GM12878 (cell line): ENCODE measurements at regions not wholly inside any gene's neighbourhood (a gene's known extent, or its start where the extent isn't known, plus 50 kb on each side); places are given as distances from the start of the nearest gene placed in this dataset.

Experiments
- ATAC-seq: fragments of 200-7000 bp; cut with Tn5 transposase; 3 replicates; pipeline ENCODE4 v1.9.1; 2020; ENCODE audit warnings: mild to moderate bottlenecking, moderate library complexity
- BruUV-seq: library from RNA; stranded (reverse); fragments of 400-500 nt; replicated peaks from 2 replicates; lab custom pipeline; 2021; lab: Mats Ljungman, UMichigan
- CTCF ChIA-PET: fragments of 300-600 bp; sonication (Branson Sonifier 250); formaldehyde crosslinking; extraction: SDS; loops from one replicate; lab custom pipeline; 2021; ENCODE audit warnings: inconsistent platforms; lab: Yijun Ruan, JAX
- POLR2A ChIA-PET: fragments of 350-600 bp; formaldehyde crosslinking; extraction: SDS; loops from one replicate; lab custom pipeline; 2021; ENCODE audit warnings: inconsistent platforms; lab: Charles Lee
- RAD21 ChIA-PET: fragments of 300-600 bp; sonication (Branson Sonifier 250); formaldehyde crosslinking; loops from one replicate; lab custom pipeline; 2023; ENCODE audit warnings: antibody characterized with exemption; ENCODE audit not compliant: unreplicated experiment; lab: Charles Lee
- SMC1A ChIA-PET: fragments of 300-600 bp; sonication (Branson Sonifier 250); formaldehyde crosslinking; loops from one replicate; lab custom pipeline; 2023; ENCODE audit not compliant: unreplicated experiment, uncharacterized antibody; lab: Charles Lee
- DNase-seq: peaks from one replicate; pipeline ENCODE4 v3.0.0-alpha.2; 2011; ENCODE audit warnings: low read depth, low spot score
- FAIRE-seq: peaks from 3 replicates; lab custom pipeline; 2011; peaks lifted over from hg19 to GRCh38; lab: Jason Lieb, UNC
- H2AFZ ChIP-seq: 2 replicates; pipeline ENCODE4 v1.6.0; 2011; ENCODE audit warnings: low read depth, low read length, control low read depth; ENCODE audit not compliant: control insufficient read depth
- H3K27ac ChIP-seq: 2 replicates; pipeline ENCODE4 v1.5.1; 2011; ENCODE audit warnings: control low read depth; ENCODE audit not compliant: control insufficient read depth, insufficient read depth
- H3K27me3 ChIP-seq, 2 experiments: replicated peaks in 1 of 2; 2 replicates each; pipeline versions ENCODE4 v1.6.0 to v1.6.1; 2011; ENCODE audit warnings: low read length in 1 of 2; ENCODE audit not compliant: control insufficient read depth in 2 of 2, insufficient read depth in 2 of 2
- H3K36me3 ChIP-seq, 2 experiments: 2 replicates each; pipeline ENCODE4 v1.5.1; 2011; ENCODE audit warnings: low read length in 1 of 2; ENCODE audit not compliant: control insufficient read depth in 2 of 2, insufficient read depth in 2 of 2
- H3K4me1 ChIP-seq: 2 replicates; pipeline ENCODE4 v1.6.1; 2011; ENCODE audit warnings: mild to moderate bottlenecking, low read length, moderate library complexity, mixed read lengths; ENCODE audit not compliant: control insufficient read depth, insufficient read depth
- H3K4me2 ChIP-seq: 2 replicates; pipeline ENCODE4 v1.6.0; 2011; ENCODE audit warnings: control low read depth; ENCODE audit not compliant: control insufficient read depth, insufficient read depth
- H3K4me3 ChIP-seq: fragments of 200-600 bp; sonication (generic); 2 replicates; pipeline ENCODE4 v1.5.1; 2016
- H3K79me2 ChIP-seq: 2 replicates; pipeline ENCODE4 v1.6.0; 2011; ENCODE audit warnings: low read length; ENCODE audit not compliant: control insufficient read depth, insufficient read depth
- H3K9ac ChIP-seq: 2 replicates; pipeline ENCODE4 v1.8.0; 2011; ENCODE audit warnings: low read length, control low read depth, mixed read lengths; ENCODE audit not compliant: control insufficient read depth, insufficient read depth
- H3K9me3 ChIP-seq: replicated peaks from 3 replicates; pipeline ENCODE4 v1.5.1; 2011; ENCODE audit warnings: mild to moderate bottlenecking, low read length; ENCODE audit not compliant: control insufficient read depth, insufficient read depth
- H4K20me1 ChIP-seq: 2 replicates; pipeline ENCODE4 v1.6.0; 2011; ENCODE audit not compliant: control insufficient read depth, insufficient read depth
- CBX3 ChIP-seq: fragments of 200-600 bp; sonication (generic); IDR thresholded peaks from 2 replicates; pipeline ENCODE4 v1.6.1; 2016; ENCODE audit warnings: low read depth, borderline replicate concordance
- CEBPB ChIP-seq, 2 experiments: fragments of 150-350 bp in 1 of 2; IDR thresholded peaks; 2 replicates each; pipeline ENCODE4 v1.6.1; 2012 to 2014; ENCODE audit warnings: low read depth in 2 of 2, low read length in 2 of 2, borderline replicate concordance in 1 of 2, inconsistent platforms in 1 of 2
- CREB1 ChIP-seq: IDR thresholded peaks from 2 replicates; pipeline ENCODE4 v1.6.1; 2012; ENCODE audit warnings: low read depth, mild to moderate bottlenecking, inconsistent platforms
- E2F8 ChIP-seq: fragments of 450-650 bp; IDR thresholded peaks from 2 replicates; pipeline ENCODE4 v1.6.1; 2018; ENCODE audit warnings: mild to moderate bottlenecking, low read depth, moderate library complexity; ENCODE audit not compliant: partially characterized antibody
- IRF3 ChIP-seq: fragments of 450-650 bp; IDR thresholded peaks from 2 replicates; pipeline ENCODE4 v1.6.1; 2014; ENCODE audit warnings: mild to moderate bottlenecking
- STAT3 ChIP-seq: IDR thresholded peaks from 2 replicates; pipeline ENCODE4 v1.6.1; 2011; ENCODE audit warnings: low read depth, low read length, improper control_type of control experiment
- ZBTB11 ChIP-seq: fragments of 450-650 bp; formaldehyde crosslinking; IDR thresholded peaks from 2 replicates; pipeline ENCODE4 v1.5.0; 2022; ENCODE audit warnings: mild to moderate bottlenecking, missing genetic modification characterization
- ZBTB33 ChIP-seq: fragments of 450-650 bp; IDR thresholded peaks from 2 replicates; pipeline ENCODE4 v1.6.1; 2017; ENCODE audit warnings: mild to moderate bottlenecking
- WGBS: methylation state at CpG from one replicate; pipeline ENCODE4 v1.1.6; 2016; ENCODE audit warnings: low lambda C conversion rate; ENCODE audit not compliant: insufficient replicate concordance, insufficient coverage; ENCODE audit errors: missing lambda C conversion rate; 5-methylcytosine and 5-hydroxymethylcytosine counted together
- in situ Hi-C: fragments of 300-500 bp; cut with MboI; formaldehyde crosslinking; loops from 9 replicates; pipeline ENCODE4 v1.14.3; 2018; ENCODE audit warnings: mixed read lengths
- intact Hi-C: fragments of 100-400 bp; cut with micrococcal nuclease; formaldehyde crosslinking; loops from one replicate; pipeline ENCODE4 v1.14.2; 2022; ENCODE audit not compliant: unreplicated experiment
- TF ChIP-seq, protein P1 (sequence below): IDR thresholded peaks from 2 replicates; pipeline ENCODE4 v1.6.1; 2011; ENCODE audit warnings: mild to moderate bottlenecking, low read depth, low read length, moderate library complexity; ENCODE audit not compliant: insufficient replicate concordance
- TF ChIP-seq, protein P2 (sequence below): fragments of 450-650 bp; IDR thresholded peaks from 2 replicates; pipeline ENCODE4 v1.6.1; 2017; ENCODE audit warnings: low read depth, mild to moderate bottlenecking, moderate library complexity

DNA sequence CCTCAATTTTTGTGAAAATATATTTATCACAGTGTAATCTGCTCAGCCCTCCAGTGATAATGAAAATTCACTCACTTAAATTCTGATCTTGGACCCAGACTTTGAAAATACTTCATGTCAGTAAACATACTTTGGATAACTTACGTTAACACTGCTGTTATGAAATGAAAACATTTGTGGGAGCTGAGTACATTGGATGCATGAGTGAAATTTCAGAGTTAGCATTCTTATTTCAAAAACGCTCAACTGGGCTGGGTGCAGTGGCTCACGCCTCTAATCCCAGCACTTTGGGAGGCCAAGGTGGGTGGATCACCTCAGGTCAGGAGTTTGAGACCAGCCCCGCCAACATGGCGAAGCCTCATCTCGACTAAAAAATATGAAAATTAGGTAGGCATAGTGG, 196.4 kb downstream of the UTRN start:
- SMC1A ChIA-PET = interaction anchor here (0.7 to 3.8 kb wide), 18 partner anchors 9 to 382 kb away, joined by 3 to 24 read pairs (median 4); no protein-coding TSS in a partner anchor
- Histone ChIP-seq H3K36me3 (peaks cover 0 to 16% of the 10 kb centered on the region in 2 experiments; a peak in 2 of 4 replicates), H3K9me3 (no peaks in the 10 kb centered on the region), H3K4me1 (no peaks in the 10 kb centered on the region), H3K79me2 (no peaks in the 10 kb centered on the region), H3K9ac (no peak overlapping the region), H3K27me3 (no peaks in the 10 kb centered on the region), H3K27ac (no peak overlapping the region), H3K4me2 (no peak overlapping the region), H4K20me1 (no peaks in the 10 kb centered on the region), H2AFZ (no peak overlapping the region), H3K4me3 (no peak overlapping the region)
- no peak for FAIRE-seq
- no peak for ATAC-seq
- 74% methylated on average over 6 of the region's 6 CpGs for WGBS
- POLR2A ChIA-PET = no interaction called here
- RAD21 ChIA-PET = interaction anchor here (0.6 to 4.1 kb wide), 18 partner anchors 8 to 906 kb away, joined by 3 to 35 read pairs (median 4); no protein-coding TSS in a partner anchor
- CTCF ChIA-PET = interaction anchor here (0.7 to 3.7 kb wide), 39 partner anchors 8 to 906 kb away, joined by 3 to 44 read pairs (median 4); no protein-coding TSS in a partner anchor
- intact Hi-C loops (loop anchor here (5.0 to 10.0 kb wide), 2 partner anchors 134 to 217 kb away; no protein-coding TSS in a partner anchor), in situ Hi-C loops (loop anchor here (5.0 kb wide), 1 partner anchor 384 kb away; the partner anchor contains the start of gene SF3B5)
- no peak for DNase-seq
- BruUV-seq = no TSS peak
- TF ChIP-seq ZBTB33 = no peak
- TF ChIP-seq ZBTB11 (CRISPR knock-in tag) = no peak
- TF ChIP-seq CEBPB (IDR thresholded peaks at IDR 0.05; ENCODE audit: borderline replicate concordance in 1 of 2, low read depth in 2 of 2, low read length in 2 of 2) = no peak
- no peak for TF ChIP-seq CBX3
- TF ChIP-seq, protein P1, sequence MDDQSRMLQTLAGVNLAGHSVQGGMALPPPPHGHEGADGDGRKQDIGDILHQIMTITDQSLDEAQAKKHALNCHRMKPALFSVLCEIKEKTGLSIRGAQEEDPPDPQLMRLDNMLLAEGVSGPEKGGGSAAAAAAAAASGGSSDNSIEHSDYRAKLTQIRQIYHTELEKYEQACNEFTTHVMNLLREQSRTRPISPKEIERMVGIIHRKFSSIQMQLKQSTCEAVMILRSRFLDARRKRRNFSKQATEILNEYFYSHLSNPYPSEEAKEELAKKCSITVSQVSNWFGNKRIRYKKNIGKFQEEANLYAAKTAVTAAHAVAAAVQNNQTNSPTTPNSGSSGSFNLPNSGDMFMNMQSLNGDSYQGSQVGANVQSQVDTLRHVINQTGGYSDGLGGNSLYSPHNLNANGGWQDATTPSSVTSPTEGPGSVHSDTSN = no peak
- TF ChIP-seq, protein P2, sequence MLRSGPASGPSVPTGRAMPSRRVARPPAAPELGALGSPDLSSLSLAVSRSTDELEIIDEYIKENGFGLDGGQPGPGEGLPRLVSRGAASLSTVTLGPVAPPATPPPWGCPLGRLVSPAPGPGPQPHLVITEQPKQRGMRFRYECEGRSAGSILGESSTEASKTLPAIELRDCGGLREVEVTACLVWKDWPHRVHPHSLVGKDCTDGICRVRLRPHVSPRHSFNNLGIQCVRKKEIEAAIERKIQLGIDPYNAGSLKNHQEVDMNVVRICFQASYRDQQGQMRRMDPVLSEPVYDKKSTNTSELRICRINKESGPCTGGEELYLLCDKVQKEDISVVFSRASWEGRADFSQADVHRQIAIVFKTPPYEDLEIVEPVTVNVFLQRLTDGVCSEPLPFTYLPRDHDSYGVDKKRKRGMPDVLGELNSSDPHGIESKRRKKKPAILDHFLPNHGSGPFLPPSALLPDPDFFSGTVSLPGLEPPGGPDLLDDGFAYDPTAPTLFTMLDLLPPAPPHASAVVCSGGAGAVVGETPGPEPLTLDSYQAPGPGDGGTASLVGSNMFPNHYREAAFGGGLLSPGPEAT = no peak
- no peak for TF ChIP-seq STAT3
- no peak for TF ChIP-seq E2F8
- no peak for TF ChIP-seq IRF3
- TF ChIP-seq CREB1 = no peak
